ENCODE measurements at regions not wholly inside any gene's neighbourhood (a gene's known extent, or its start where the extent isn't known, plus 50 kb on each side); places are given as distances from the start of the nearest gene placed in this dataset.
A peak's percentile ranks its signal among the peaks of the same experiment; 100 is the strongest.

GRCh38 chr10:3420527-3421469 lies 248.2 kb upstream of the PITRM1 start:
- no peak overlapping the region for H4K8ac ChIP-seq (ENCODE audit: low read depth in 2 of 2, low read length in 2 of 2)
- 94% methylated on average over 15 of the region's 18 CpGs; no CpG with 5 or more reads in 1 of the 2 experiments for WGBS, 2 experiments (ENCODE audit: extremely low coverage in 2 of 2, insufficient read length in 1 of 2)
- ATAC-seq (ENCODE audit: low read depth) (no peak), DNase-seq (no peak)
- no peak overlapping the region for H3K23ac ChIP-seq (ENCODE audit: low read depth, low read length)
- no peak overlapping the region for H4K91ac ChIP-seq (ENCODE audit: insufficient read depth, low read depth, low read length)
- H2AK5ac ChIP-seq (ENCODE audit: low read depth, low read length), result peak overlapping the region; percentile 27; the same call in 1 of the 2 replicates
- H3K56ac ChIP-seq (ENCODE audit: extremely low read depth, insufficient read depth, low read length), result no peak overlapping the region
- CTCF ChIA-PET, result interaction anchor here (0.8 kb wide), 1 partner anchor 94 kb away, joined by 3 read pairs; no protein-coding TSS in a partner anchor
- POLR2A ChIA-PET (ENCODE audit: unreplicated experiment), result no interaction called here
- no peak overlapping the region for H4K5ac ChIP-seq (ENCODE audit: low read depth, low read length)
- H3K4me2 ChIP-seq (ENCODE audit: low read depth, low read length), result no peak overlapping the region
- H2AFZ ChIP-seq (replicated peaks; ENCODE audit: low read length, poor library complexity), result peak overlapping the region; percentile 34
- dilution Hi-C loops (cut with HindIII; ENCODE audit: low sequenced_read_pairs, unreplicated experiment), result no loop called here
- no peak overlapping the region for H3K14ac ChIP-seq (replicated peaks; ENCODE audit: low read depth, low read length)
- no peaks in the 10 kb centered on the region for H3K36me3 ChIP-seq (ENCODE audit: control insufficient read depth, insufficient read depth, low read length)
- no peak overlapping the region for H2BK5ac ChIP-seq (ENCODE audit: low read depth, low read length, poor library complexity, severe bottlenecking)
- H2BK120ac ChIP-seq (ENCODE audit: low read depth, low read length), result no peak overlapping the region
- no peak overlapping the region for H2AK9ac ChIP-seq (replicated peaks; ENCODE audit: low read depth, low read length, poor library complexity)
- in situ Hi-C loops (cut with MboI; ENCODE audit: low sequenced_read_pairs), result no loop called here
- no peaks in the 10 kb centered on the region for H3K27me3 ChIP-seq (ENCODE audit: control insufficient read depth, insufficient read depth, low read length)
- peaks cover 2% of the 10 kb centered on the region; the same call in 1 of the 2 replicates for H3K4me1 ChIP-seq (ENCODE audit: control insufficient read depth, insufficient read depth, low read length)
- H2BK15ac ChIP-seq (ENCODE audit: low read depth, low read length), result no peak overlapping the region
- no peak overlapping the region for H3K27ac ChIP-seq (ENCODE audit: insufficient read depth, low read length)
- intact Hi-C loops (cut with micrococcal nuclease), result no loop called here
- no peaks in the 10 kb centered on the region for H3K79me1 ChIP-seq (ENCODE audit: low read depth in 1 of 2, low read length in 2 of 2)
- no TSS peak for BruUV-seq (replicated peaks)
- peaks cover 7% of the 10 kb centered on the region; the same call in 1 of the 2 replicates for H3K9me1 ChIP-seq (ENCODE audit: insufficient read depth, low read length)
- no peaks in the 10 kb centered on the region for H3K9me3 ChIP-seq (ENCODE audit: control insufficient read depth, insufficient read depth, low read length)
- H2BK20ac ChIP-seq (ENCODE audit: low read depth, low read length), result no peak overlapping the region; the same call in 1 of the 2 replicates
- no peak overlapping the region for H3K9ac ChIP-seq (ENCODE audit: low read depth, low read length)
- H4K20me1 ChIP-seq (ENCODE audit: insufficient read depth, low read length), result no peaks in the 10 kb centered on the region
- H3K4ac ChIP-seq (ENCODE audit: low read depth, low read length), result no peak overlapping the region
- H3K18ac ChIP-seq (ENCODE audit: low read depth, low read length), result no peak overlapping the region
- H3K4me3 ChIP-seq (ENCODE audit: insufficient read depth, low read depth, low read length), result no peak overlapping the region
- TF ChIP-seq BHLHE40 (IDR thresholded peaks at IDR 0.05; ENCODE audit: low read depth, low read length), result no peak
- TF ChIP-seq NFE2L2 (IDR thresholded peaks at IDR 0.05; ENCODE audit: low read depth, low read length), result no peak
- TF ChIP-seq CEBPB (IDR thresholded peaks at IDR 0.05; ENCODE audit: low read depth, low read length), result no peak
- no peak for TF ChIP-seq RCOR1 (IDR thresholded peaks at IDR 0.05; ENCODE audit: insufficient replicate concordance, low read length)
- TF ChIP-seq FOS (IDR thresholded peaks at IDR 0.05; ENCODE audit: low read depth, low read length), result no peak
- no peak for TF ChIP-seq MXI1 (IDR thresholded peaks at IDR 0.05; ENCODE audit: borderline replicate concordance, low read depth, low read length)
- TF ChIP-seq MAZ (IDR thresholded peaks at IDR 0.05; ENCODE audit: borderline replicate concordance, low read depth, low read length), result no peak
- TF ChIP-seq RFX5 (IDR thresholded peaks at IDR 0.05; ENCODE audit: low read depth, low read length), result no peak
- TF ChIP-seq MAFK (IDR thresholded peaks at IDR 0.05; ENCODE audit: low read depth, low read length), result no peak
- no peak for TF ChIP-seq SMC3 (IDR thresholded peaks at IDR 0.05; ENCODE audit: low read depth, low read length)
- TF ChIP-seq CTCF (conservative IDR thresholded peaks at IDR 0.05; ENCODE audit: low read depth, low read length), result no peak
- TF ChIP-seq CHD1 (IDR thresholded peaks at IDR 0.05; ENCODE audit: low read depth, low read length), result no peak
- TF ChIP-seq ELK1 (IDR thresholded peaks at IDR 0.05; ENCODE audit: borderline replicate concordance, low read depth, low read length), result no peak
- no peak for TF ChIP-seq POLR2A (IDR thresholded peaks at IDR 0.05; ENCODE audit: low read depth, low read length)
